ENCODE measurements at regions not wholly inside any gene's neighbourhood (a gene's known extent, or its start where the extent isn't known, plus 50 kb on each side); places are given as distances from the start of the nearest gene placed in this dataset.

GRCh38 chr2:118667348-118667747, 180.1 kb downstream of the EN1 start:
- no peak for TF ChIP-seq POLR2A (IDR thresholded peaks at IDR 0.05)
- TF ChIP-seq, protein P1, sequence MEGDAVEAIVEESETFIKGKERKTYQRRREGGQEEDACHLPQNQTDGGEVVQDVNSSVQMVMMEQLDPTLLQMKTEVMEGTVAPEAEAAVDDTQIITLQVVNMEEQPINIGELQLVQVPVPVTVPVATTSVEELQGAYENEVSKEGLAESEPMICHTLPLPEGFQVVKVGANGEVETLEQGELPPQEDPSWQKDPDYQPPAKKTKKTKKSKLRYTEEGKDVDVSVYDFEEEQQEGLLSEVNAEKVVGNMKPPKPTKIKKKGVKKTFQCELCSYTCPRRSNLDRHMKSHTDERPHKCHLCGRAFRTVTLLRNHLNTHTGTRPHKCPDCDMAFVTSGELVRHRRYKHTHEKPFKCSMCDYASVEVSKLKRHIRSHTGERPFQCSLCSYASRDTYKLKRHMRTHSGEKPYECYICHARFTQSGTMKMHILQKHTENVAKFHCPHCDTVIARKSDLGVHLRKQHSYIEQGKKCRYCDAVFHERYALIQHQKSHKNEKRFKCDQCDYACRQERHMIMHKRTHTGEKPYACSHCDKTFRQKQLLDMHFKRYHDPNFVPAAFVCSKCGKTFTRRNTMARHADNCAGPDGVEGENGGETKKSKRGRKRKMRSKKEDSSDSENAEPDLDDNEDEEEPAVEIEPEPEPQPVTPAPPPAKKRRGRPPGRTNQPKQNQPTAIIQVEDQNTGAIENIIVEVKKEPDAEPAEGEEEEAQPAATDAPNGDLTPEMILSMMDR (IDR thresholded peaks at IDR 0.05), result no peak

Measured in esophagus squamous epithelium (tissue), 4 donors.